ENCODE measurements at regions not wholly inside any gene's neighbourhood (a gene's known extent, or its start where the extent isn't known, plus 50 kb on each side); places are given as distances from the start of the nearest gene placed in this dataset.

DNA sequence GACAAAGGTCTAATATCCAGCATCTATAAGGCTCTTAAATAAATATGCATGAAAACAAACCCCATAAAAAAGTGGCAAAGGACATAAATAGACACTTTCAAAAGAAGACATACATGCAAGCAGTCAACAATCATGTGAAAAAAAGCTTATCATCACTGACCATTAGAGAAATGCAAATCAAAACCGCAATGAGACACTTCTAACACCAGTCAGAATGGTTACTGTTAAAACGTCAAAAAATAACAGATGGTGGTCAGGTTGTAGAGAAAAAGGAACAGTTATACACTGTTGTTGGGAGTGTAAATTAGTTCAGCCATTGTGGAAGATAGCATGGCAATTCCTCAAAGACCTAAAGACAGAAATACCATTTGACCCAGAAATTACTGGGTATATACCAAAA lies 440.7 kb upstream of the KCNMB2 start:
- TF ChIP-seq, protein P1, sequence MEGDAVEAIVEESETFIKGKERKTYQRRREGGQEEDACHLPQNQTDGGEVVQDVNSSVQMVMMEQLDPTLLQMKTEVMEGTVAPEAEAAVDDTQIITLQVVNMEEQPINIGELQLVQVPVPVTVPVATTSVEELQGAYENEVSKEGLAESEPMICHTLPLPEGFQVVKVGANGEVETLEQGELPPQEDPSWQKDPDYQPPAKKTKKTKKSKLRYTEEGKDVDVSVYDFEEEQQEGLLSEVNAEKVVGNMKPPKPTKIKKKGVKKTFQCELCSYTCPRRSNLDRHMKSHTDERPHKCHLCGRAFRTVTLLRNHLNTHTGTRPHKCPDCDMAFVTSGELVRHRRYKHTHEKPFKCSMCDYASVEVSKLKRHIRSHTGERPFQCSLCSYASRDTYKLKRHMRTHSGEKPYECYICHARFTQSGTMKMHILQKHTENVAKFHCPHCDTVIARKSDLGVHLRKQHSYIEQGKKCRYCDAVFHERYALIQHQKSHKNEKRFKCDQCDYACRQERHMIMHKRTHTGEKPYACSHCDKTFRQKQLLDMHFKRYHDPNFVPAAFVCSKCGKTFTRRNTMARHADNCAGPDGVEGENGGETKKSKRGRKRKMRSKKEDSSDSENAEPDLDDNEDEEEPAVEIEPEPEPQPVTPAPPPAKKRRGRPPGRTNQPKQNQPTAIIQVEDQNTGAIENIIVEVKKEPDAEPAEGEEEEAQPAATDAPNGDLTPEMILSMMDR (IDR thresholded peaks at IDR 0.05), result no peak
- Histone ChIP-seq H3K27ac (no peak overlapping the region), H3K4me1 (peaks cover 4% of the 10 kb centered on the region), H3K9ac (no peak overlapping the region), H2AFZ (no peak overlapping the region), H3K36me3 (ENCODE audit: control insufficient read depth, insufficient read depth, low read length) (no peaks in the 10 kb centered on the region), H3K27me3 (ENCODE audit: control insufficient read depth, insufficient read depth, low read length) (no peaks in the 10 kb centered on the region), H3K79me2 (no peaks in the 10 kb centered on the region), H3K4me3 (ENCODE audit: low read depth, low read length) (no peak overlapping the region), H3K9me3 (ENCODE audit: control insufficient read depth, low read length) (peaks cover 3% of the 10 kb centered on the region), H3K4me2 (ENCODE audit: low read length) (no peak overlapping the region)

DNA sequence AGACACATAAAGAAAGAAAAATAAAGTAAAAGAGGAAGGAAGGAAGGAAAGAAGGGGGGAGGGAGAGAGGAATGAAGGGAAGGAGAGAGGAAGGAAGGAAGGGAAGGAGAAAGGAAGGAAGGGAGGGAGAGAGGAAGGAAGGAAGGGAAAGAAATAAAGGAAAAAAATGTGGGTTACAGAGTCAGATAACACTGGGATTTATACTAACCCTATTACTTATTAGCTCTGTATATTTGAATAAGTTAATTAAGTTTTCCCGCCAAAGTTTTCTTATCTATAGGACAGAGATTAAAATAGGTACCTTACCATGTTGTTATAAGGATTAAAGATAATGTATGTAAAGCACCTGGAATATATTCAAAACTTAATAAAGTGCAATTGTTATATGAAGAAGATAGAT lies 439.3 kb upstream of the KCNMB2 start:
- Histone ChIP-seq H3K36me3 (ENCODE audit: control insufficient read depth, insufficient read depth, low read length) (no peaks in the 10 kb centered on the region), H3K27ac (no peak overlapping the region), H3K9ac (no peak overlapping the region)

DNA sequence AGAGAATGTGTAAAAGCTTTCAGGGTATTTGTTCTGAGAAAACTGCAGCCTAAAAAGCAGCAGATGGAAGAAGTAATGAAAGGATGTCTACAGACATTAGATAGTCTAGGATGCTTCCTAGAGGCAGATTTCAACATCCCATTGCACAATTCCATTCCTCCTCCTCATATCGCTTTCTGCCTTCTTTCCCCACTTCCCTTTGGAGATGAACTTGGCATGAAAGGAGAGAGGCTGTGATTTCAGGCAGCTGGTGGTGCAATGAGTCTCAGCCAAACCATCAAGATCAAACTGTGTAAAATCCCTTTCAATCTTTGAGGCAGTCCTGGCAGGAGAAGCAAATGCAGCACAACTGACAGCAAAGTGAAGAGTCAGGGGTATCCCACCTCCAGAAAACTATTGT lies 438.7 kb upstream of the KCNMB2 start:
- H3K79me2 ChIP-seq, result no peaks in the 10 kb centered on the region
- H3K36me3 ChIP-seq (ENCODE audit: control insufficient read depth, insufficient read depth, low read length), result no peaks in the 10 kb centered on the region
- TF ChIP-seq, protein P1 (IDR thresholded peaks at IDR 0.05), result no peak
- H3K9me3 ChIP-seq (ENCODE audit: control insufficient read depth, low read length), result no peaks in the 10 kb centered on the region
- no peak overlapping the region for H3K9ac ChIP-seq
- H2AFZ ChIP-seq, result peak overlapping the region; percentile 68
- H3K27me3 ChIP-seq (ENCODE audit: control insufficient read depth, insufficient read depth, low read length), result no peaks in the 10 kb centered on the region
- no peak overlapping the region for H3K4me3 ChIP-seq (ENCODE audit: low read depth, low read length)
- H3K4me2 ChIP-seq (ENCODE audit: low read length), result no peak overlapping the region
- H3K27ac ChIP-seq, result peak overlapping the region; percentile 11
- H3K4me1 ChIP-seq, result peaks cover 6% of the 10 kb centered on the region

More for the DNA sequence above, 439.3 kb upstream of the KCNMB2 start:
- Histone ChIP-seq H3K4me3 (ENCODE audit: low read depth, low read length) (no peak overlapping the region), H2AFZ (no peak overlapping the region), H3K4me1 (peaks cover 6% of the 10 kb centered on the region), H3K27me3 (ENCODE audit: control insufficient read depth, insufficient read depth, low read length) (no peaks in the 10 kb centered on the region), H3K79me2 (no peaks in the 10 kb centered on the region), H3K4me2 (ENCODE audit: low read length) (no peak overlapping the region), H3K9me3 (ENCODE audit: control insufficient read depth, low read length) (peaks cover 3% of the 10 kb centered on the region)
- TF ChIP-seq, protein P1 (IDR thresholded peaks at IDR 0.05), result no peak

DNA sequence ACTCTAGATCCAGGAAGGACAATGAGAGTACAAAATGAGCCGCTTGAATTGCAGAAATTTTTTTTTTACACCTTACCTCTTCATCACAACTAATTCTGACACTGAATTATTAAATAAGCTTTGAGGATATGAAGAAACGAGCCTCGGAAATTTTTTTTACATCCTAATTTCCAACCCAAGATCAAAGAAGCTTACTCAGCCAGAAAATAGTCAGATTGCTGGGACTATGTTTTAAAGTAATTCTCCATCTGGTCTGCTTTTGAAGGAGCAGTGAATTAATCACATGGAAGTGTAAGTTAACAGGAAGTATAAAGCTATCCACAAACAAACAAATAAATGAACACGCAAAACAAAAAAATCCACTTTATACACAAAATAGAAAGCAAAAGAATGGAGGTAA lies 437.0 kb upstream of the KCNMB2 start:
- Histone ChIP-seq H3K4me2 (ENCODE audit: low read length) (no peak overlapping the region), H3K79me2 (no peaks in the 10 kb centered on the region), H3K4me3 (ENCODE audit: low read depth, low read length) (no peak overlapping the region), H3K27ac (no peak overlapping the region), H3K27me3 (ENCODE audit: control insufficient read depth, insufficient read depth, low read length) (no peaks in the 10 kb centered on the region), H2AFZ (no peak overlapping the region), H3K9ac (no peak overlapping the region), H3K4me1 (peaks cover 13% of the 10 kb centered on the region), H3K36me3 (ENCODE audit: control insufficient read depth, insufficient read depth, low read length) (no peaks in the 10 kb centered on the region), H3K9me3 (ENCODE audit: control insufficient read depth, low read length) (no peaks in the 10 kb centered on the region)
- TF ChIP-seq, protein P1 (IDR thresholded peaks at IDR 0.05), result no peak

DNA sequence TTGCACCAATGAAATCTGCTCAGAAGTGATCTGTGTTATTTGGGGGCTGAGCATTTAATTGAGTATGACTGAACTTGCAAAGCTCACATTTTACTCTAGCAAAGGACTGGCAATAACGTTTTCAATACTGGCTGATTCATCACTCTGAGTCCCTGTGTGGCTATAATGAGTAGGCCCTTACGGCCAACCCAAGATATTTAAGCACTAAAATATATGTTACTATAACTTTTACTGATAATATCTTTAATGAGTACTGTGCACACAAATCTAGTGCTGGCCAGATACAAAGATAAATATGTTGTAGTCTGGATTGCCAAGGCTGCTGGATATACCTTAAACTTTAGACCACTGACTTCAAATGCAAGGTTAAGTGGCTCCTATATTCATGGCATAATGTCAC lies 436.4 kb upstream of the KCNMB2 start:
- TF ChIP-seq, protein P1 (IDR thresholded peaks at IDR 0.05), result no peak
- no peak overlapping the region for H2AFZ ChIP-seq
- H3K27me3 ChIP-seq (ENCODE audit: control insufficient read depth, insufficient read depth, low read length), result no peaks in the 10 kb centered on the region
- no peaks in the 10 kb centered on the region for H3K79me2 ChIP-seq
- no peak overlapping the region for H3K9ac ChIP-seq
- H3K4me2 ChIP-seq (ENCODE audit: low read length), result no peak overlapping the region
- H3K4me3 ChIP-seq (ENCODE audit: low read depth, low read length), result no peak overlapping the region
- H3K36me3 ChIP-seq (ENCODE audit: control insufficient read depth, insufficient read depth, low read length), result no peaks in the 10 kb centered on the region
- no peak overlapping the region for H3K27ac ChIP-seq
- H3K4me1 ChIP-seq, result peaks cover 13% of the 10 kb centered on the region
- no peaks in the 10 kb centered on the region for H3K9me3 ChIP-seq (ENCODE audit: control insufficient read depth, low read length)
